K562 (cell line): ENCODE measurements at regions not wholly inside any gene's neighbourhood (a gene's known extent, or its start where the extent isn't known, plus 50 kb on each side); places are given as distances from the start of the nearest gene placed in this dataset.

Source experiments
- C11orf30 ChIP-seq: fragments of 450-650 bp; IDR thresholded peaks from 2 replicates; pipeline ENCODE4 v1.6.1; 2016; ENCODE audit warnings: low read depth, mild to moderate bottlenecking
- HDAC3 ChIP-seq: fragments of 450-650 bp; IDR thresholded peaks from 2 replicates; pipeline ENCODE4 v1.6.1; 2018; ENCODE audit warnings: borderline replicate concordance, mild to moderate bottlenecking, moderate library complexity; ENCODE audit not compliant: partially characterized antibody
- LARP7 ChIP-seq: fragments of 450-650 bp; IDR thresholded peaks from 2 replicates; pipeline ENCODE4 v1.6.1; 2016
- MAFG ChIP-seq: fragments of 450-650 bp; conservative IDR thresholded peaks from 2 replicates; pipeline ENCODE4 v1.6.1; 2016; ENCODE audit warnings: missing genetic modification characterization, missing compliant biosample characterization
- MAFK ChIP-seq: IDR thresholded peaks from 2 replicates; pipeline ENCODE4 v1.6.1; 2011; ENCODE audit warnings: low read length, improper control_type of control experiment
- NFE2L1 ChIP-seq: fragments of 450-650 bp; IDR thresholded peaks from 2 replicates; pipeline ENCODE4 v1.6.1; 2016; ENCODE audit warnings: missing genetic modification characterization, low read depth, mild to moderate bottlenecking, missing compliant biosample characterization, moderate library complexity, borderline replicate concordance
- RBM34 ChIP-seq: fragments of 200-400 bp; formaldehyde crosslinking; IDR thresholded peaks from 2 replicates; pipeline ENCODE4 v1.6.1; 2018; ENCODE audit warnings: low read length, borderline replicate concordance; ENCODE audit not compliant: insufficient read depth
- TAF9B ChIP-seq: fragments of 450-650 bp; IDR thresholded peaks from 2 replicates; pipeline ENCODE4 v1.6.1; 2018; ENCODE audit warnings: mild to moderate bottlenecking; ENCODE audit not compliant: partially characterized antibody
- ZNF696 ChIP-seq: fragments of 250-450 bp; sonication (Bioruptor Pico); conservative IDR thresholded peaks from 2 replicates; pipeline ENCODE4 v1.4.0; 2020; ENCODE audit warnings: mild to moderate bottlenecking, moderate library complexity
- TF ChIP-seq, protein P1 (sequence below): fragments of 450-650 bp; formaldehyde crosslinking; IDR thresholded peaks from 2 replicates; pipeline ENCODE4 v1.4.0; 2020; ENCODE audit warnings: mild to moderate bottlenecking, moderate library complexity
- TF ChIP-seq, protein P2 (sequence below): fragments of 450-650 bp; IDR thresholded peaks from 2 replicates; pipeline ENCODE4 v1.6.1; 2014; ENCODE audit warnings: low read depth, mild to moderate bottlenecking, moderate library complexity, borderline replicate concordance
- TF ChIP-seq, protein P3 (sequence below), 2 experiments: fragments of 450-650 bp; formaldehyde crosslinking in 1 of 2; IDR thresholded peaks; 2 replicates each; pipeline versions ENCODE4 v1.4.0 to v1.6.1; 2014 to 2020; ENCODE audit warnings: mild to moderate bottlenecking in 2 of 2, borderline replicate concordance in 1 of 2, low read depth in 1 of 2
- TF ChIP-seq, protein P4 (sequence below): fragments of 250-450 bp; sonication (Bioruptor Pico); IDR thresholded peaks from 2 replicates; pipeline ENCODE4 v1.8.0; 2022; ENCODE audit warnings: inconsistent platforms

DNA sequence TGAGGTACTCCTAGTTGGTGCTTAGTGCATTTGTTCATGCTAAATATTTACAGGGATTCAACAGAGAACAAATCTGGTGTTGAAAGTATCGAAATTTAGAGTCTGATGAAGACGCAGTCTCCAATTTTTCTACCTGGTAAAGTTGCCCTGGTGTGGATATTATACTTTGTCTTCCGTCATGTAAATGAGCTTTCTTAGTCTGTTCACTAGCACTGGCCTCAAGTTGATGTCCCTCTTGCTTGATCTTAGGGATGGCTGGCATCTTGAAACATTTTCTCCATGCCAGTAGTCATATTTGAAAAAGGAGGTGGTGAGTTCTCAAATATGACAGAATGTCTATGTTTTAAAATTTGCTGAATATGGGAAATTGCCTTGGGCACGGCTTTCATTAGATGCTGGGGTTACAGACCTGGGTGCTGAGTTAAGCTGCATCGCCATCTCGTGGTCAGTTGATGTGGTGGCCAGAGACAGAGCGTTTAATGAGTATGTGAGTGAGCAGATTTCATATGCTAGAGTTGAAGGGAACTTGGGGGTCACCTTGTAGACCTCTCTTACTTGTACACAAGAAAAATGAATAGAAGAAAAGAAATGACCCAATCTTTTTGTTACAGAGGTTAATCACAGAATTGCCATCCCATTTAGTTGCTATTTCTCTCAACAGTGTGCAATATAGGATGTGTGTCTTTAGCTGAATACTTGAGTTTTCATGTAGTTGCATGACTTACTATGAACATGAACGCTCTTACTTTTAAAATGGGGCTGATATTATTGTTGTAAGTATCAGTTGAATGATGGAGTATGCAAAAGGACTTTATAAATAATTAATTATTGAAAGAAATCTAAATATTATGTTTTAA is 172.8 kb upstream of the DCN start (continued):
- TF ChIP-seq, protein P1, sequence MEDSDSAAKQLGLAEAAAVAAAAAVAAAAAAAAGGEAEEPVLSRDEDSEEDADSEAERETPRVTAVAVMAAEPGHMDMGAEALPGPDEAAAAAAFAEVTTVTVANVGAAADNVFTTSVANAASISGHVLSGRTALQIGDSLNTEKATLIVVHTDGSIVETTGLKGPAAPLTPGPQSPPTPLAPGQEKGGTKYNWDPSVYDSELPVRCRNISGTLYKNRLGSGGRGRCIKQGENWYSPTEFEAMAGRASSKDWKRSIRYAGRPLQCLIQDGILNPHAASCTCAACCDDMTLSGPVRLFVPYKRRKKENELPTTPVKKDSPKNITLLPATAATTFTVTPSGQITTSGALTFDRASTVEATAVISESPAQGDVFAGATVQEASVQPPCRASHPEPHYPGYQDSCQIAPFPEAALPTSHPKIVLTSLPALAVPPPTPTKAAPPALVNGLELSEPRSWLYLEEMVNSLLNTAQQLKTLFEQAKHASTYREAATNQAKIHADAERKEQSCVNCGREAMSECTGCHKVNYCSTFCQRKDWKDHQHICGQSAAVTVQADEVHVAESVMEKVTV (CRISPR knock-in tag), result 0 out of 2 replicates have a peak, but pooled peaks have one; percentile 8
- TF ChIP-seq TAF9B (no peak), LARP7 (no peak), RBM34 (no peak), MAFG (tag) (peak; percentile 93), C11orf30 (peak; percentile 94), NFE2L1 (tag) (no peak), ZNF696 (CRISPR knock-in tag) (no peak), HDAC3 (no peak), MAFK (peak; percentile 87)
- TF ChIP-seq, protein P2, sequence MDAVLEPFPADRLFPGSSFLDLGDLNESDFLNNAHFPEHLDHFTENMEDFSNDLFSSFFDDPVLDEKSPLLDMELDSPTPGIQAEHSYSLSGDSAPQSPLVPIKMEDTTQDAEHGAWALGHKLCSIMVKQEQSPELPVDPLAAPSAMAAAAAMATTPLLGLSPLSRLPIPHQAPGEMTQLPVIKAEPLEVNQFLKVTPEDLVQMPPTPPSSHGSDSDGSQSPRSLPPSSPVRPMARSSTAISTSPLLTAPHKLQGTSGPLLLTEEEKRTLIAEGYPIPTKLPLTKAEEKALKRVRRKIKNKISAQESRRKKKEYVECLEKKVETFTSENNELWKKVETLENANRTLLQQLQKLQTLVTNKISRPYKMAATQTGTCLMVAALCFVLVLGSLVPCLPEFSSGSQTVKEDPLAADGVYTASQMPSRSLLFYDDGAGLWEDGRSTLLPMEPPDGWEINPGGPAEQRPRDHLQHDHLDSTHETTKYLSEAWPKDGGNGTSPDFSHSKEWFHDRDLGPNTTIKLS, result no peak
- TF ChIP-seq, protein P3, sequence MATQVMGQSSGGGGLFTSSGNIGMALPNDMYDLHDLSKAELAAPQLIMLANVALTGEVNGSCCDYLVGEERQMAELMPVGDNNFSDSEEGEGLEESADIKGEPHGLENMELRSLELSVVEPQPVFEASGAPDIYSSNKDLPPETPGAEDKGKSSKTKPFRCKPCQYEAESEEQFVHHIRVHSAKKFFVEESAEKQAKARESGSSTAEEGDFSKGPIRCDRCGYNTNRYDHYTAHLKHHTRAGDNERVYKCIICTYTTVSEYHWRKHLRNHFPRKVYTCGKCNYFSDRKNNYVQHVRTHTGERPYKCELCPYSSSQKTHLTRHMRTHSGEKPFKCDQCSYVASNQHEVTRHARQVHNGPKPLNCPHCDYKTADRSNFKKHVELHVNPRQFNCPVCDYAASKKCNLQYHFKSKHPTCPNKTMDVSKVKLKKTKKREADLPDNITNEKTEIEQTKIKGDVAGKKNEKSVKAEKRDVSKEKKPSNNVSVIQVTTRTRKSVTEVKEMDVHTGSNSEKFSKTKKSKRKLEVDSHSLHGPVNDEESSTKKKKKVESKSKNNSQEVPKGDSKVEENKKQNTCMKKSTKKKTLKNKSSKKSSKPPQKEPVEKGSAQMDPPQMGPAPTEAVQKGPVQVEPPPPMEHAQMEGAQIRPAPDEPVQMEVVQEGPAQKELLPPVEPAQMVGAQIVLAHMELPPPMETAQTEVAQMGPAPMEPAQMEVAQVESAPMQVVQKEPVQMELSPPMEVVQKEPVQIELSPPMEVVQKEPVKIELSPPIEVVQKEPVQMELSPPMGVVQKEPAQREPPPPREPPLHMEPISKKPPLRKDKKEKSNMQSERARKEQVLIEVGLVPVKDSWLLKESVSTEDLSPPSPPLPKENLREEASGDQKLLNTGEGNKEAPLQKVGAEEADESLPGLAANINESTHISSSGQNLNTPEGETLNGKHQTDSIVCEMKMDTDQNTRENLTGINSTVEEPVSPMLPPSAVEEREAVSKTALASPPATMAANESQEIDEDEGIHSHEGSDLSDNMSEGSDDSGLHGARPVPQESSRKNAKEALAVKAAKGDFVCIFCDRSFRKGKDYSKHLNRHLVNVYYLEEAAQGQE (IDR thresholded peaks at IDR 0.05; ENCODE audit: borderline replicate concordance), result peak; percentile 19; the same call in 1 of the 2 replicates
- TF ChIP-seq, protein P3 (CRISPR knock-in tag; IDR thresholded peaks at IDR 0.05; ENCODE audit: low read depth), result no peak
- TF ChIP-seq, protein P4, sequence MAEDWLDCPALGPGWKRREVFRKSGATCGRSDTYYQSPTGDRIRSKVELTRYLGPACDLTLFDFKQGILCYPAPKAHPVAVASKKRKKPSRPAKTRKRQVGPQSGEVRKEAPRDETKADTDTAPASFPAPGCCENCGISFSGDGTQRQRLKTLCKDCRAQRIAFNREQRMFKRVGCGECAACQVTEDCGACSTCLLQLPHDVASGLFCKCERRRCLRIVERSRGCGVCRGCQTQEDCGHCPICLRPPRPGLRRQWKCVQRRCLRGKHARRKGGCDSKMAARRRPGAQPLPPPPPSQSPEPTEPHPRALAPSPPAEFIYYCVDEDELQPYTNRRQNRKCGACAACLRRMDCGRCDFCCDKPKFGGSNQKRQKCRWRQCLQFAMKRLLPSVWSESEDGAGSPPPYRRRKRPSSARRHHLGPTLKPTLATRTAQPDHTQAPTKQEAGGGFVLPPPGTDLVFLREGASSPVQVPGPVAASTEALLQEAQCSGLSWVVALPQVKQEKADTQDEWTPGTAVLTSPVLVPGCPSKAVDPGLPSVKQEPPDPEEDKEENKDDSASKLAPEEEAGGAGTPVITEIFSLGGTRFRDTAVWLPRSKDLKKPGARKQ (CRISPR knock-in tag), result no peak
